ENCODE measurements at regions not wholly inside any gene's neighbourhood (a gene's known extent, or its start where the extent isn't known, plus 50 kb on each side); places are given as distances from the start of the nearest gene placed in this dataset.

DNA sequence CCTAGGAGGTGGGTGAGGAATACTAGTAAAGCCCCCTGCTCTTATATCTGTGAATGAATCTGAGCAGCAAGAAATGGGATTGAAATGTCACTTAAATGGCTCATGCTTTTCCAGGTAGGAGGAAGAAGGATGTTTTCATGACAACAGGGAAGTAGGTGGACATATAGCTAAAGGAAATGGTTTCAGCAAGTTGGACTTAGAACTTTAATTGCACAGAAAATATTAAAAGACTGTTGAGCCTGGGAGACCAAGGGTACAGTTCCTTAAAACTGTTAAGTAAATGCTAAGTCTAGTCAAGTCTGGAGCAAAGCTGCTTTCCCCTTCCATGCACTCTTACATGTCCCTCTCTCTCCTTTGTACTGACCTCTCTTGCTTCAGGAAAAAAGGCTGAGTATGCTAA lies 301.3 kb downstream of the HGF start:
- Histone ChIP-seq H3K9me3 (ENCODE audit: control extremely low read depth in 1 of 3, control insufficient read depth in 2 of 3, insufficient read depth in 1 of 3, low read length in 2 of 3) (no peaks in the 10 kb centered on the region), H3K4me3 (ENCODE audit: control extremely low read depth in 1 of 5, extremely low read depth in 1 of 5, insufficient read depth in 1 of 5, low read depth in 2 of 5, low read length in 4 of 5) (no peak overlapping the region), H3K27me3 (replicated peaks in 1 of 4; ENCODE audit: control extremely low read depth in 1 of 4, control insufficient read depth in 3 of 4, insufficient read depth in 4 of 4, low read length in 3 of 4) (peaks cover 0 to 2% (median 0%) of the 10 kb centered on the region in 4 experiments), H3K9ac (ENCODE audit: low read length) (no peak overlapping the region), H3K4me1 (ENCODE audit: control insufficient read depth in 2 of 2, insufficient read depth in 2 of 2, low read length in 2 of 2) (no peaks in the 10 kb centered on the region), H3K27ac (ENCODE audit: low read length in 2 of 2) (no peak overlapping the region), H3K79me2 (ENCODE audit: control insufficient read depth, insufficient read depth, low read length) (no peaks in the 10 kb centered on the region), H3K4me2 (replicated peaks; ENCODE audit: low read depth, low read length, poor library complexity, severe bottlenecking) (no peak overlapping the region), H3K36me3 (replicated peaks in 1 of 2; ENCODE audit: control extremely low read depth in 1 of 2, control insufficient read depth in 1 of 2, extremely low read depth in 1 of 2, insufficient read depth in 2 of 2, low read length in 1 of 2) (no peaks in the 10 kb centered on the region), H2AFZ (ENCODE audit: insufficient read depth, low read depth, low read length, poor library complexity, severe bottlenecking) (no peak overlapping the region), H4K20me1 (ENCODE audit: control insufficient read depth, insufficient read depth, low read length, poor library complexity, severe bottlenecking) (no peaks in the 10 kb centered on the region)
- Mint-ChIP-seq H3K27me3 (no peaks in the 10 kb centered on the region), H3K27ac (no peak overlapping the region), H3K9me3 (ENCODE audit: insufficient read depth) (no peaks in the 10 kb centered on the region), H3K4me1 (no peaks in the 10 kb centered on the region), H3K4me3 (no peak overlapping the region)
- no peak for ATAC-seq (ENCODE audit: low read depth)
- TF ChIP-seq EZH2 (IDR thresholded peaks at IDR 0.05; ENCODE audit: borderline replicate concordance, insufficient read depth, low read depth, low read length, poor library complexity, severe bottlenecking) (no peak), CTCF (IDR thresholded peaks at IDR 0.05) (no peak)
- intact Hi-C loops (cut with micrococcal nuclease): no loop called here
- ChIA-PET POLR2A (no interaction called here), CTCF (interaction anchor here (1.8 kb wide), 1 partner anchor 14 kb away, joined by 10 read pairs; no protein-coding TSS in a partner anchor)
- DNase-seq: no peak

GRCh38 chr7:81467964-81468363 lies 301.9 kb downstream of the HGF start:
- H3K27me3 Mint-ChIP-seq: no peaks in the 10 kb centered on the region
- no peak overlapping the region for H3K27ac Mint-ChIP-seq
- H4K20me1 ChIP-seq (ENCODE audit: control insufficient read depth, insufficient read depth, low read length, poor library complexity, severe bottlenecking): no peaks in the 10 kb centered on the region
- intact Hi-C loops (cut with micrococcal nuclease): no loop called here
- no peak overlapping the region for H3K9ac ChIP-seq (ENCODE audit: low read length)
- no peak for ATAC-seq (ENCODE audit: low read depth)
- no peak overlapping the region for H3K4me2 ChIP-seq (replicated peaks; ENCODE audit: low read depth, low read length, poor library complexity, severe bottlenecking)
- WGBS (ENCODE audit: insufficient coverage): 100% methylated on average over 1 of the region's 4 CpGs
- H3K4me3 ChIP-seq (ENCODE audit: control extremely low read depth in 1 of 5, extremely low read depth in 1 of 5, insufficient read depth in 1 of 5, low read depth in 2 of 5, low read length in 4 of 5): no peak overlapping the region
- ChIA-PET POLR2A (no interaction called here), CTCF (interaction anchor here (1.8 kb wide), 1 partner anchor 15 kb away, joined by 10 read pairs; no protein-coding TSS in a partner anchor)
- no peaks in the 10 kb centered on the region for H3K4me1 ChIP-seq (ENCODE audit: control insufficient read depth in 2 of 2, insufficient read depth in 2 of 2, low read length in 2 of 2)
- H3K27ac ChIP-seq (ENCODE audit: low read length in 2 of 2): no peak overlapping the region
- no peak for DNase-seq
- no peak overlapping the region for H2AFZ ChIP-seq (ENCODE audit: insufficient read depth, low read depth, low read length, poor library complexity, severe bottlenecking)
- no peaks in the 10 kb centered on the region for H3K36me3 ChIP-seq (replicated peaks in 1 of 2; ENCODE audit: control extremely low read depth in 1 of 2, control insufficient read depth in 1 of 2, extremely low read depth in 1 of 2, insufficient read depth in 2 of 2, low read length in 1 of 2)
- no peak overlapping the region for H3K4me3 Mint-ChIP-seq
- H3K79me2 ChIP-seq (ENCODE audit: control insufficient read depth, insufficient read depth, low read length): no peaks in the 10 kb centered on the region
- peaks cover 0 to 2% (median 0%) of the 10 kb centered on the region in 4 experiments for H3K27me3 ChIP-seq (replicated peaks in 1 of 4; ENCODE audit: control extremely low read depth in 1 of 4, control insufficient read depth in 3 of 4, insufficient read depth in 4 of 4, low read length in 3 of 4)
- no peak for TF ChIP-seq CTCF (IDR thresholded peaks at IDR 0.05)
- no peak for TF ChIP-seq EZH2 (IDR thresholded peaks at IDR 0.05; ENCODE audit: borderline replicate concordance, insufficient read depth, low read depth, low read length, poor library complexity, severe bottlenecking)
- H3K4me1 Mint-ChIP-seq: no peaks in the 10 kb centered on the region
- no peaks in the 10 kb centered on the region for H3K9me3 ChIP-seq (ENCODE audit: control extremely low read depth in 1 of 3, control insufficient read depth in 2 of 3, insufficient read depth in 1 of 3, low read length in 2 of 3)
- H3K9me3 Mint-ChIP-seq (ENCODE audit: insufficient read depth): no peaks in the 10 kb centered on the region

Measured in B cell (primary cell).